ENCODE measurements at regions not wholly inside any gene's neighbourhood (a gene's known extent, or its start where the extent isn't known, plus 50 kb on each side); places are given as distances from the start of the nearest gene placed in this dataset.
"Not testable (repeated sequence)": the region's sequence is repeated elsewhere in the genome, so short reads cannot be mapped to it uniquely, and the experiment has no call there.

GRCh38 chr7:6882321-6882721 lies 56.2 kb upstream of the CCZ1B start:
- TF ChIP-seq, protein P1, sequence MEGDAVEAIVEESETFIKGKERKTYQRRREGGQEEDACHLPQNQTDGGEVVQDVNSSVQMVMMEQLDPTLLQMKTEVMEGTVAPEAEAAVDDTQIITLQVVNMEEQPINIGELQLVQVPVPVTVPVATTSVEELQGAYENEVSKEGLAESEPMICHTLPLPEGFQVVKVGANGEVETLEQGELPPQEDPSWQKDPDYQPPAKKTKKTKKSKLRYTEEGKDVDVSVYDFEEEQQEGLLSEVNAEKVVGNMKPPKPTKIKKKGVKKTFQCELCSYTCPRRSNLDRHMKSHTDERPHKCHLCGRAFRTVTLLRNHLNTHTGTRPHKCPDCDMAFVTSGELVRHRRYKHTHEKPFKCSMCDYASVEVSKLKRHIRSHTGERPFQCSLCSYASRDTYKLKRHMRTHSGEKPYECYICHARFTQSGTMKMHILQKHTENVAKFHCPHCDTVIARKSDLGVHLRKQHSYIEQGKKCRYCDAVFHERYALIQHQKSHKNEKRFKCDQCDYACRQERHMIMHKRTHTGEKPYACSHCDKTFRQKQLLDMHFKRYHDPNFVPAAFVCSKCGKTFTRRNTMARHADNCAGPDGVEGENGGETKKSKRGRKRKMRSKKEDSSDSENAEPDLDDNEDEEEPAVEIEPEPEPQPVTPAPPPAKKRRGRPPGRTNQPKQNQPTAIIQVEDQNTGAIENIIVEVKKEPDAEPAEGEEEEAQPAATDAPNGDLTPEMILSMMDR (conservative IDR thresholded peaks at IDR 0.05; ENCODE audit: low read depth, low read length), result not testable (repeated sequence)
- not testable (repeated sequence) for TF ChIP-seq EZH2 (IDR thresholded peaks at IDR 0.05; ENCODE audit: borderline replicate concordance, low read depth, low read length, poor library complexity, severe bottlenecking)
